ENCODE measurements at regions not wholly inside any gene's neighbourhood (a gene's known extent, or its start where the extent isn't known, plus 50 kb on each side); places are given as distances from the start of the nearest gene placed in this dataset.

DNA sequence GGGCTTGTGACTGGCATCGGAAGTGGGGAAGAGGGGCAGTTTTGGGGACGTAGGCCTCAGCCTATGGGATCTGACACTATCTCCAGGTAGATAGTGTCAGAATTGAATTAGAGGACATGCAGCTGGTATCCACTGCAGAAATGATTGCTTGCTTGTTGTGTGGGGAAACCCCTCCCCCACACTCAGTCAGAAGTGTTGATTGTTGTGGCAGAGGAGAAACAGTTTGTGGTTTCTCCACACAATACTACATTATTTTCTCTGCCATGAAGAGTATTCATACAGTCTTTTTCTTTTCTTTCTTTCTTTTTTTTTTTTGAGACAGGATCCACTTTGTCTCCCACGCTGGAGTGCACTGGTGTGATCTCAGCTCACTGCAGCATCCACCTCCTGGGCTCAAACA, 113.9 kb downstream of the ARRDC3 start:
- Histone ChIP-seq H3K27me3 (ENCODE audit: control insufficient read depth, insufficient read depth, low read length) (no peaks in the 10 kb centered on the region), H3K36me3 (ENCODE audit: control insufficient read depth, insufficient read depth, low read length) (no peaks in the 10 kb centered on the region), H3K4me3 (ENCODE audit: low read depth, low read length) (no peak overlapping the region)
- TF ChIP-seq, protein P1, sequence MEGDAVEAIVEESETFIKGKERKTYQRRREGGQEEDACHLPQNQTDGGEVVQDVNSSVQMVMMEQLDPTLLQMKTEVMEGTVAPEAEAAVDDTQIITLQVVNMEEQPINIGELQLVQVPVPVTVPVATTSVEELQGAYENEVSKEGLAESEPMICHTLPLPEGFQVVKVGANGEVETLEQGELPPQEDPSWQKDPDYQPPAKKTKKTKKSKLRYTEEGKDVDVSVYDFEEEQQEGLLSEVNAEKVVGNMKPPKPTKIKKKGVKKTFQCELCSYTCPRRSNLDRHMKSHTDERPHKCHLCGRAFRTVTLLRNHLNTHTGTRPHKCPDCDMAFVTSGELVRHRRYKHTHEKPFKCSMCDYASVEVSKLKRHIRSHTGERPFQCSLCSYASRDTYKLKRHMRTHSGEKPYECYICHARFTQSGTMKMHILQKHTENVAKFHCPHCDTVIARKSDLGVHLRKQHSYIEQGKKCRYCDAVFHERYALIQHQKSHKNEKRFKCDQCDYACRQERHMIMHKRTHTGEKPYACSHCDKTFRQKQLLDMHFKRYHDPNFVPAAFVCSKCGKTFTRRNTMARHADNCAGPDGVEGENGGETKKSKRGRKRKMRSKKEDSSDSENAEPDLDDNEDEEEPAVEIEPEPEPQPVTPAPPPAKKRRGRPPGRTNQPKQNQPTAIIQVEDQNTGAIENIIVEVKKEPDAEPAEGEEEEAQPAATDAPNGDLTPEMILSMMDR (IDR thresholded peaks at IDR 0.05; ENCODE audit: insufficient read depth, low read length, poor library complexity, severe bottlenecking) = no peak
- no peak for DNase-seq (ENCODE audit: low read depth)

DNA sequence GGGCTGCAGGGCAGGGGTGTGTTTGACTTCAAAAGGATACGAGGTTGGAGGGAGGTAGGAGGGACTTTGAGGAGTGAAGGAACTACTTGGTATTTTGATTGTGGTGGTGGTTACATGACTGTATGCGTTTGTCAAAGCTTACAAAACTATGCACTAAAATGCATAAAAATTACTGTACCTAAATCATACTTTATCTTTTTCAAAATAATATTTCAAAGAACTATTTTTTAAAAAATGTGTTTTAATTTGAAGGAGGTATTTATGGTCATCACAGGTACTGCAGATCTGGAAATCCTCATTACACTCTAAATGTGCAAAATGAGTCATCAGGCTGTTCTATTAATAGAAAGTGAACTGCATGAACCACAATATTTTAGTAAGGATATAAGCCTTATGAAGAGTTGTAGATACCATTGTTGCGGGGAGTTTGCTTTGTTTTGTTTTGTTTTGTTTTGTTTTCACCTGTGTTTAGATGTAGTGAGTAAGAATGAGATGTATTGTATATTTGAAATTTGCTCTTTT, 116.9 kb downstream of the ARRDC3 start:
- TF ChIP-seq, protein P1 (IDR thresholded peaks at IDR 0.05; ENCODE audit: insufficient read depth, low read length, poor library complexity, severe bottlenecking) = no peak
- no peak for DNase-seq (ENCODE audit: low read depth)

DNA sequence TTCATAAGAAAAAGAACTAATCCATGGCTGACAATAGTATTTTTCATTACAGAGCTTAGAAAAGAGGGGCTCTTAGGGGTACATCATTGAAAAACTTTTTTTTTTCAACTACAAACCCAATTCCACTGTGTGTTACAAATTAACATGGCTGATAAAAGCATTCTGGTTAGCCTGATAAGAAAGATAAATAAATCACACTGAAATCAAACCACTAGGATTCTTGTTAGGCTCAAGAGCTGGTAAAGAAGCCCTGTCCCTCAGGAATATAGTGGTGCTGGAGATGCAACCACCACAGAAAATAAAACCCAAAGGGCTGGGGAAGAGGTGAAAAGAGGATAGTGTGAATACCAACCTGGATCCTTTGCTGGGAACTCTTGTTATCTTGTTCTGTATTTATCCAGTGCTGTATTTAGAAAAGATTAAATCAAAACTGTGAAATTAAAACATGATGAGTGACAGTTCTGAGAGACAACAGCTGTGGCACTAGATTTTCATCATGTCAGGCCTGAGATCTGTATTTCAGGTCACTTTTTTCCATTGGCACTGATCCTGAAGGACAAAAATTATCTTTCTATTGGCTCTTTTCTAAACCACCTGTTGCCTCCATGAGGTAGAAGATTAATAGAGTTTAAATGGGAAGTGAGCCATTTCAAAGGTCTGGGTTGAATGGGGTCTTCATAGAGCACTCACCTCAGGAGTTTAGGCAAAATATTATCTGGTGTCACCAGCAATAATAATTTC, 118.6 kb downstream of the ARRDC3 start:
- Histone ChIP-seq H3K27me3 (ENCODE audit: control insufficient read depth, insufficient read depth, low read length) (no peaks in the 10 kb centered on the region), H3K36me3 (ENCODE audit: control insufficient read depth, insufficient read depth, low read length) (no peaks in the 10 kb centered on the region), H3K4me3 (ENCODE audit: low read depth, low read length) (no peak overlapping the region)
- TF ChIP-seq, protein P1 (IDR thresholded peaks at IDR 0.05; ENCODE audit: insufficient read depth, low read length, poor library complexity, severe bottlenecking) = no peak
- no peak for DNase-seq (ENCODE audit: low read depth)

More for the DNA sequence above, 116.9 kb downstream of the ARRDC3 start:
- H3K27me3 ChIP-seq (ENCODE audit: control insufficient read depth, insufficient read depth, low read length) = no peaks in the 10 kb centered on the region
- H3K4me3 ChIP-seq (ENCODE audit: low read depth, low read length) = no peak overlapping the region
- no peaks in the 10 kb centered on the region for H3K36me3 ChIP-seq (ENCODE audit: control insufficient read depth, insufficient read depth, low read length)

- TF ChIP-seq, protein P1 (IDR thresholded peaks at IDR 0.05; ENCODE audit: insufficient read depth, low read length, poor library complexity, severe bottlenecking) = no peak
- Histone ChIP-seq H3K4me3 (ENCODE audit: low read depth, low read length) (no peak overlapping the region), H3K27me3 (ENCODE audit: control insufficient read depth, insufficient read depth, low read length) (no peaks in the 10 kb centered on the region)
Observed at GRCh38 chr5:91263898-91264297, 119.2 kb downstream of the ARRDC3 start.

DNA sequence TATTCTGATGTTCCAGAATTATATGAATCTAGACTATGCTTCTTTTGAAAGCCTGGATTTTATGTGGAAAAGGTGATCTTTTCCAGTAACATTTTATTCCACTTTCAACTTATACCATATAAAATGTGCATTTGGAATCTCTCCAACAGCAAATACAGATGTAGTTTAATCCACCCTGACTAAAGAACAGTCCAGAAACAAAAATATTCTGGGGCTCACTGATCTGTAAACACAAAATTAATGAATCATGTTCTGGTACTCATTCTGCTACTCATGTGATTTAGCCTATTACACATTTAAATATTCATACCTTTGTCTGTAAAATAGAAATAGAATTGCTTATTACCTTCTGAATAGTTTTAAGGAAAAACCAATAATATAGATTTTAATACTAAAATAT, 125.8 kb downstream of the ARRDC3 start:
- no peaks in the 10 kb centered on the region for H3K27me3 ChIP-seq (ENCODE audit: control insufficient read depth, insufficient read depth, low read length)
- TF ChIP-seq, protein P1 (IDR thresholded peaks at IDR 0.05; ENCODE audit: insufficient read depth, low read length, poor library complexity, severe bottlenecking) = no peak
- H3K4me3 ChIP-seq (ENCODE audit: low read depth, low read length) = no peak overlapping the region
- H3K36me3 ChIP-seq (ENCODE audit: control insufficient read depth, insufficient read depth, low read length) = no peaks in the 10 kb centered on the region
- no peak for DNase-seq (ENCODE audit: low read depth)

More at GRCh38 chr5:91263898-91264297, 119.2 kb downstream of the ARRDC3 start:
- no peak for DNase-seq (ENCODE audit: low read depth)
- H3K36me3 ChIP-seq (ENCODE audit: control insufficient read depth, insufficient read depth, low read length) = no peaks in the 10 kb centered on the region

GRCh38 chr5:91256142-91256524, 127.0 kb downstream of the ARRDC3 start:
- TF ChIP-seq, protein P1 (IDR thresholded peaks at IDR 0.05; ENCODE audit: insufficient read depth, low read length, poor library complexity, severe bottlenecking) = no peak
- DNase-seq (ENCODE audit: low read depth) = no peak
- H3K4me3 ChIP-seq (ENCODE audit: low read depth, low read length) = no peak overlapping the region
- H3K27me3 ChIP-seq (ENCODE audit: control insufficient read depth, insufficient read depth, low read length) = no peaks in the 10 kb centered on the region
- H3K36me3 ChIP-seq (ENCODE audit: control insufficient read depth, insufficient read depth, low read length) = no peaks in the 10 kb centered on the region

Data from kidney epithelial cell (primary cell).